ENCODE measurements at regions not wholly inside any gene's neighbourhood (a gene's known extent, or its start where the extent isn't known, plus 50 kb on each side); places are given as distances from the start of the nearest gene placed in this dataset.

- no peak for TF ChIP-seq CTCF (IDR thresholded peaks at IDR 0.05)
- no peak for TF ChIP-seq EZH2 (IDR thresholded peaks at IDR 0.05)
- TF ChIP-seq EZH2phosphoT487 (IDR thresholded peaks at IDR 0.05), result no peak
These were observed 458.7 kb downstream of the RNF144A start for GRCh38 chr2:7375901-7376300.
